ENCODE measurements at regions not wholly inside any gene's neighbourhood (a gene's known extent, or its start where the extent isn't known, plus 50 kb on each side); places are given as distances from the start of the nearest gene placed in this dataset.

GRCh38 chr1:14061722-14062121 lies 361.7 kb downstream of the PRDM2 start:
- peaks cover 0 to 15% (median 0%) of the 10 kb centered on the region in 5 donors for H3K4me1 ChIP-seq (ENCODE audit: control insufficient read depth in 5 of 5, insufficient read depth in 5 of 5, low read length in 5 of 5)
- H3K36me3 ChIP-seq (ENCODE audit: control insufficient read depth in 4 of 4, insufficient read depth in 4 of 4, low read length in 4 of 4) = no peaks in the 10 kb centered on the region
- no peak overlapping the region for H3K27ac ChIP-seq (ENCODE audit: low read depth in 1 of 2, low read length in 1 of 2)
- WGBS, 2 donors = 89 to 94% methylated on average over 5 of the region's 5 CpGs
- no peaks in the 10 kb centered on the region for H3K27me3 ChIP-seq (ENCODE audit: control insufficient read depth in 3 of 3, insufficient read depth in 3 of 3, low read length in 2 of 3)
- peaks cover 0 to 5% (median 3%) of the 10 kb centered on the region in 4 donors for H3K9me3 ChIP-seq (ENCODE audit: control insufficient read depth in 4 of 4, insufficient read depth in 3 of 4, low read length in 3 of 4)
- no peak for TF ChIP-seq CTCF (IDR thresholded peaks at IDR 0.05; ENCODE audit: control extremely low read depth, extremely low read depth)
- ATAC-seq (ENCODE audit: insufficient read depth, low FRiP score) = no peak
- H3K9ac ChIP-seq (ENCODE audit: insufficient read depth in 1 of 2, low read length in 2 of 2) = no peak overlapping the region
- no peak for DNase-seq
- no peak overlapping the region for H3K4me3 ChIP-seq

GRCh38 chr1:14062669-14063068 lies 362.7 kb downstream of the PRDM2 start:
- H3K4me1 ChIP-seq (ENCODE audit: control insufficient read depth in 5 of 5, insufficient read depth in 5 of 5, low read length in 5 of 5) = peaks cover 0 to 15% (median 0%) of the 10 kb centered on the region in 5 donors
- H3K4me3 ChIP-seq = no peak overlapping the region
- H3K9ac ChIP-seq (ENCODE audit: insufficient read depth in 1 of 2, low read length in 2 of 2) = no peak overlapping the region
- 75% methylated on average over 4 of the region's 4 CpGs for WGBS, 2 donors
- no peak for TF ChIP-seq CTCF (IDR thresholded peaks at IDR 0.05; ENCODE audit: control extremely low read depth, extremely low read depth)
- H3K9me3 ChIP-seq (ENCODE audit: control insufficient read depth in 4 of 4, insufficient read depth in 3 of 4, low read length in 3 of 4) = peaks cover 0 to 5% (median 3%) of the 10 kb centered on the region in 4 donors
- no peaks in the 10 kb centered on the region for H3K36me3 ChIP-seq (ENCODE audit: control insufficient read depth in 4 of 4, insufficient read depth in 4 of 4, low read length in 4 of 4)
- peak in 2 of 3 donors; percentile 4 to 27 for DNase-seq
- no peak for ATAC-seq (ENCODE audit: insufficient read depth, low FRiP score)
- no peaks in the 10 kb centered on the region for H3K27me3 ChIP-seq (ENCODE audit: control insufficient read depth in 3 of 3, insufficient read depth in 3 of 3, low read length in 2 of 3)
- H3K27ac ChIP-seq (ENCODE audit: low read depth in 1 of 2, low read length in 1 of 2) = no peak overlapping the region

- Histone ChIP-seq H3K9me3 (ENCODE audit: control insufficient read depth in 4 of 4, insufficient read depth in 3 of 4, low read length in 3 of 4) (peaks cover 0 to 4% (median 0%) of the 10 kb centered on the region in 4 donors), H3K27ac (ENCODE audit: low read depth in 1 of 2, low read length in 1 of 2) (no peak overlapping the region), H3K27me3 (ENCODE audit: control insufficient read depth in 3 of 3, insufficient read depth in 3 of 3, low read length in 2 of 3) (no peaks in the 10 kb centered on the region), H3K4me3 (no peak overlapping the region), H3K4me1 (ENCODE audit: control insufficient read depth in 5 of 5, insufficient read depth in 5 of 5, low read length in 5 of 5) (peaks cover 0 to 15% (median 0%) of the 10 kb centered on the region in 5 donors), H3K9ac (ENCODE audit: insufficient read depth in 1 of 2, low read length in 2 of 2) (no peak overlapping the region), H3K36me3 (ENCODE audit: control insufficient read depth in 4 of 4, insufficient read depth in 4 of 4, low read length in 4 of 4) (no peaks in the 10 kb centered on the region)
- DNase-seq = peak in 2 of 3 donors; percentile 5 to 16
- 76 to 79% methylated on average over 14 of the region's 14 CpGs for WGBS, 2 donors
- TF ChIP-seq CTCF (IDR thresholded peaks at IDR 0.05; ENCODE audit: control extremely low read depth, extremely low read depth) = no peak
- no peak for ATAC-seq (ENCODE audit: insufficient read depth, low FRiP score)
These were observed 364.9 kb downstream of the PRDM2 start for GRCh38 chr1:14064649-14065442.
